ENCODE measurements at regions not wholly inside any gene's neighbourhood (a gene's known extent, or its start where the extent isn't known, plus 50 kb on each side); places are given as distances from the start of the nearest gene placed in this dataset.

DNA sequence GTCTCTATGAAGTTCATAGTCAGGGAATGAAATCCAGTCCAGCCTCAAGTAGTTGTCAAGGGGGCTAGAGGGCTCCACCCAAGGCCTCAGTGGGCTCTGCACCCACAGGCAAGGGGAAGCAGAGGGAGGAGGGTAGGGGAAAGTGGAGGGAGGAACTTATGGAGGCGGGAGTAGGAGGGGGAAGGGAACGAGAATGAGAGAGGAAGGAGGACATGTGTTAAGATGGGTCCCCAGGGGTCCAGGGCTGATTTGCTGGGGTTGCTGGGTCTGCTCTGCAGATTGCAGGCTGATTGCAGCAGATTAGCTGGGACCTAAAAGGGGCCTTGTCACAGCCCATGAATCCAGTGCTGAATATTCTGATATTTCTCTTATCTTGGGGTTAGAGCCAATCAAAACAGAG is 166.9 kb upstream of the IL12B start:
- no peak for TF ChIP-seq GATA2 (IDR thresholded peaks at IDR 0.05; ENCODE audit: low read depth, low read length)
- no peak for TF ChIP-seq GATA3 (IDR thresholded peaks at IDR 0.05; ENCODE audit: low read depth, low read length)

Data from SH-SY5Y (cell line).